CD8-positive, alpha-beta memory T cell (primary cell): ENCODE measurements at regions not wholly inside any gene's neighbourhood (a gene's known extent, or its start where the extent isn't known, plus 50 kb on each side); places are given as distances from the start of the nearest gene placed in this dataset.
A peak's percentile ranks its signal among the peaks of the same experiment; 100 is the strongest.
"Not testable (repeated sequence)": the region's sequence is repeated elsewhere in the genome, so short reads cannot be mapped to it uniquely, and the experiment has no call there.

Experiments
- CTCF ChIA-PET: fragments of 350-600 bp; sonication (Branson Sonifier 250); formaldehyde crosslinking; loops from one replicate; lab custom pipeline; 2021; ENCODE audit warnings: antibody characterized with exemption; lab: Charles Lee
- POLR2A ChIA-PET: fragments of 350-600 bp; sonication (Branson Sonifier 250); formaldehyde crosslinking; loops from one replicate; lab custom pipeline; 2021; ENCODE audit warnings: antibody characterized with exemption; lab: Charles Lee
- DNase-seq, 5 donors: peaks; one replicate each; pipeline versions ENCODE4 v3.0.0 to v3.0.0-alpha.2; 2020 to 2022; ENCODE audit warnings: mixed read lengths in 1 of 5
- H3K27ac ChIP-seq: one replicate; pipeline ENCODE4 v1.7.0; 2013; ENCODE audit warnings: low read depth, mild to moderate bottlenecking, low read length, moderate library complexity
- H3K27me3 ChIP-seq: 2 replicates; pipeline ENCODE4 v1.7.0; 2013; ENCODE audit warnings: low read length, mild to moderate bottlenecking; ENCODE audit not compliant: insufficient read depth, poor library complexity, severe bottlenecking
- H3K36me3 ChIP-seq: 2 replicates; pipeline ENCODE4 v1.7.0; 2013; ENCODE audit warnings: mild to moderate bottlenecking, low read length, moderate library complexity; ENCODE audit not compliant: insufficient read depth
- H3K4me1 ChIP-seq: 2 replicates; pipeline ENCODE4 v1.7.0; 2013; ENCODE audit warnings: mild to moderate bottlenecking, low read length, moderate library complexity; ENCODE audit not compliant: insufficient read depth
- H3K4me3 ChIP-seq: 2 replicates; pipeline ENCODE4 v1.7.0; 2013; ENCODE audit warnings: mild to moderate bottlenecking, low read length
- H3K9me3 ChIP-seq: 2 replicates; pipeline ENCODE4 v1.7.0; 2013; ENCODE audit warnings: mild to moderate bottlenecking, low read length
- H3K27ac Mint-ChIP-seq, 8 donors: one replicate each; pipeline ENCODE4 v1.8.0; 2020 to 2021; ENCODE audit warnings: mixed read lengths in 8 of 8, mild to moderate bottlenecking in 6 of 8, inconsistent platforms in 3 of 8, moderate library complexity in 3 of 8
- H3K27me3 Mint-ChIP-seq, 2 donors: one replicate each; pipeline ENCODE4 v1.8.0; 2020 to 2021; ENCODE audit warnings: mixed read lengths in 2 of 2, mild to moderate bottlenecking in 1 of 2, moderate library complexity in 1 of 2
- H3K36me3 Mint-ChIP-seq, 3 donors: one replicate each; pipeline ENCODE4 v1.8.0; 2020 to 2021; ENCODE audit warnings: mixed read lengths in 3 of 3, inconsistent platforms in 1 of 3, mild to moderate bottlenecking in 1 of 3
- H3K4me1 Mint-ChIP-seq, 3 donors: one replicate each; pipeline ENCODE4 v1.8.0; 2020 to 2021; ENCODE audit warnings: mixed read lengths in 3 of 3, inconsistent platforms in 1 of 3, mild to moderate bottlenecking in 1 of 3
- H3K4me3 Mint-ChIP-seq, 7 donors: one replicate each; pipeline ENCODE4 v1.8.0; 2020 to 2021; ENCODE audit warnings: mixed read lengths in 7 of 7, mild to moderate bottlenecking in 6 of 7, moderate library complexity in 4 of 7, inconsistent platforms in 2 of 7
- H3K9me3 Mint-ChIP-seq, 5 donors: one replicate each; pipeline ENCODE4 v1.8.0; 2020 to 2022; ENCODE audit warnings: mixed read lengths in 5 of 5, mild to moderate bottlenecking in 3 of 5, moderate library complexity in 2 of 5, inconsistent platforms in 1 of 5

- H3K4me1 ChIP-seq, result no peaks in the 10 kb centered on the region
- peaks cover 0 to 3% (median 0%) of the 10 kb centered on the region in 5 donors for H3K9me3 Mint-ChIP-seq
- POLR2A ChIA-PET, result no interaction called here
These were observed 356.0 kb downstream of the ADGRD1 start for GRCh38 chr12:131309700-131310099.

GRCh38 chr12:131310227-131310969, 356.7 kb downstream of the ADGRD1 start:
- POLR2A ChIA-PET, H3K4me1 ChIP-seq, DNase-seq, H3K27ac Mint-ChIP-seq, H3K36me3 ChIP-seq, H3K9me3 Mint-ChIP-seq, H3K9me3 ChIP-seq, H3K36me3 Mint-ChIP-seq, H3K27me3 ChIP-seq, H3K4me3 ChIP-seq, H3K27ac ChIP-seq, H3K4me3 Mint-ChIP-seq, CTCF ChIA-PET, H3K4me1 Mint-ChIP-seq: not testable (repeated sequence)
- H3K27me3 Mint-ChIP-seq, result peaks cover 17 to 26% of the 10 kb centered on the region in 2 donors

More at GRCh38 chr12:131309700-131310099, 356.0 kb downstream of the ADGRD1 start:
- H3K36me3 Mint-ChIP-seq, result peaks cover 0 to 2% (median 0%) of the 10 kb centered on the region in 3 donors
- CTCF ChIA-PET, result no interaction called here
- Histone ChIP-seq H3K27me3 (no peaks in the 10 kb centered on the region), H3K9me3 (no peaks in the 10 kb centered on the region), H3K4me3 (no peak overlapping the region), H3K27ac (no peak overlapping the region), H3K36me3 (no peaks in the 10 kb centered on the region)
- H3K27ac Mint-ChIP-seq, result no peak overlapping the region
- H3K4me1 Mint-ChIP-seq, result peaks cover 0 to 7% (median 5%) of the 10 kb centered on the region in 3 donors
- no peak for DNase-seq
- peaks cover 13 to 23% of the 10 kb centered on the region in 2 donors for H3K27me3 Mint-ChIP-seq
- H3K4me3 Mint-ChIP-seq, result no peak overlapping the region

GRCh38 chr12:131311279-131311722, 357.6 kb downstream of the ADGRD1 start:
- H3K27me3 ChIP-seq, DNase-seq, H3K4me1 Mint-ChIP-seq, H3K36me3 ChIP-seq, CTCF ChIA-PET, H3K27ac ChIP-seq, H3K4me3 Mint-ChIP-seq, POLR2A ChIA-PET, H3K9me3 Mint-ChIP-seq, H3K27ac Mint-ChIP-seq, H3K4me1 ChIP-seq, H3K36me3 Mint-ChIP-seq, H3K4me3 ChIP-seq, H3K9me3 ChIP-seq: not testable (repeated sequence)
- H3K27me3 Mint-ChIP-seq, result peaks cover 18 to 26% of the 10 kb centered on the region in 2 donors

GRCh38 chr12:131311764-131312163, 358.1 kb downstream of the ADGRD1 start:
- H3K36me3 ChIP-seq, result no peaks in the 10 kb centered on the region
- H3K4me3 Mint-ChIP-seq, result peak overlapping the region in 1 of 7 donors; percentile 10
- H3K27me3 Mint-ChIP-seq, result peaks cover 18 to 26% of the 10 kb centered on the region in 2 donors
- ChIA-PET POLR2A (no interaction called here), CTCF (no interaction called here)
- H3K4me3 ChIP-seq, result no peak overlapping the region
- H3K4me1 Mint-ChIP-seq, result peaks cover 0 to 7% (median 5%) of the 10 kb centered on the region in 3 donors
- no peaks in the 10 kb centered on the region for H3K9me3 ChIP-seq
- H3K27ac Mint-ChIP-seq, result no peak overlapping the region
- no peaks in the 10 kb centered on the region for H3K4me1 ChIP-seq
- H3K36me3 Mint-ChIP-seq, result peaks cover 0 to 4% (median 0%) of the 10 kb centered on the region in 3 donors
- H3K27me3 ChIP-seq, result no peaks in the 10 kb centered on the region
- no peak for DNase-seq
- H3K9me3 Mint-ChIP-seq, result peaks cover 0 to 4% (median 0%) of the 10 kb centered on the region in 5 donors
- no peak overlapping the region for H3K27ac ChIP-seq

- not testable (repeated sequence) for H3K27me3 ChIP-seq
These were observed 358.7 kb downstream of the ADGRD1 start for GRCh38 chr12:131312382-131312781.

GRCh38 chr12:131312793-131313545, 359.3 kb downstream of the ADGRD1 start:
- H3K27ac ChIP-seq, result no peak overlapping the region
- POLR2A ChIA-PET, result no interaction called here
- Mint-ChIP-seq H3K36me3 (peaks cover 0 to 4% (median 0%) of the 10 kb centered on the region in 3 donors), H3K4me1 (peaks cover 0 to 7% (median 5%) of the 10 kb centered on the region in 3 donors), H3K27me3 (peaks cover 18 to 26% of the 10 kb centered on the region in 2 donors), H3K4me3 (no peak overlapping the region), H3K27ac (peak overlapping the region in 1 of 8 donors; percentile 78), H3K9me3 (peaks cover 0 to 4% (median 0%) of the 10 kb centered on the region in 5 donors)
- no peak for DNase-seq
- no peaks in the 10 kb centered on the region for H3K4me1 ChIP-seq
- CTCF ChIA-PET, result no interaction called here
- no peaks in the 10 kb centered on the region for H3K9me3 ChIP-seq
- no peak overlapping the region for H3K4me3 ChIP-seq
- no peaks in the 10 kb centered on the region for H3K27me3 ChIP-seq
- no peaks in the 10 kb centered on the region for H3K36me3 ChIP-seq

More at GRCh38 chr12:131312382-131312781, 358.7 kb downstream of the ADGRD1 start:
- CTCF ChIA-PET, H3K9me3 Mint-ChIP-seq, DNase-seq, H3K4me3 Mint-ChIP-seq, H3K36me3 ChIP-seq, POLR2A ChIA-PET, H3K4me1 ChIP-seq, H3K4me1 Mint-ChIP-seq, H3K27ac Mint-ChIP-seq, H3K4me3 ChIP-seq, H3K36me3 Mint-ChIP-seq, H3K27ac ChIP-seq, H3K9me3 ChIP-seq: not testable (repeated sequence)
- peaks cover 18 to 26% of the 10 kb centered on the region in 2 donors for H3K27me3 Mint-ChIP-seq

- Histone ChIP-seq H3K27me3 (no peaks in the 10 kb centered on the region), H3K9me3 (no peaks in the 10 kb centered on the region), H3K4me3 (no peak overlapping the region), H3K4me1 (no peaks in the 10 kb centered on the region), H3K27ac (no peak overlapping the region), H3K36me3 (no peaks in the 10 kb centered on the region)
- H3K4me1 Mint-ChIP-seq, result peaks cover 0 to 7% (median 5%) of the 10 kb centered on the region in 3 donors
- ChIA-PET CTCF (no interaction called here), POLR2A (no interaction called here)
- DNase-seq, result no peak
- peaks cover 19 to 26% of the 10 kb centered on the region in 2 donors for H3K27me3 Mint-ChIP-seq
- H3K4me3 Mint-ChIP-seq, result no peak overlapping the region
- H3K27ac Mint-ChIP-seq, result no peak overlapping the region
- H3K36me3 Mint-ChIP-seq, result peaks cover 0 to 4% (median 0%) of the 10 kb centered on the region in 3 donors
- peaks cover 0 to 4% (median 0%) of the 10 kb centered on the region in 5 donors for H3K9me3 Mint-ChIP-seq
These were observed 359.9 kb downstream of the ADGRD1 start for GRCh38 chr12:131313635-131314034.

- no peak for DNase-seq
- no peaks in the 10 kb centered on the region for H3K9me3 ChIP-seq
- H3K27ac ChIP-seq, result no peak overlapping the region
- peaks cover 0 to 7% (median 5%) of the 10 kb centered on the region in 3 donors for H3K4me1 Mint-ChIP-seq
- H3K27me3 Mint-ChIP-seq, result peaks cover 19 to 22% of the 10 kb centered on the region in 2 donors
- ChIA-PET POLR2A (no interaction called here), CTCF (no interaction called here)
- no peaks in the 10 kb centered on the region for H3K27me3 ChIP-seq
- no peak overlapping the region for H3K27ac Mint-ChIP-seq
- H3K9me3 Mint-ChIP-seq, result peaks cover 0 to 5% (median under 1%) of the 10 kb centered on the region in 5 donors
- H3K4me3 ChIP-seq, result no peak overlapping the region
- no peak overlapping the region for H3K4me3 Mint-ChIP-seq
- no peaks in the 10 kb centered on the region for H3K36me3 ChIP-seq
- H3K36me3 Mint-ChIP-seq, result peaks cover 0 to 4% (median 0%) of the 10 kb centered on the region in 3 donors
- H3K4me1 ChIP-seq, result no peaks in the 10 kb centered on the region
These were observed 360.9 kb downstream of the ADGRD1 start for GRCh38 chr12:131314524-131315090.
